ENCODE measurements at regions not wholly inside any gene's neighbourhood (a gene's known extent, or its start where the extent isn't known, plus 50 kb on each side); places are given as distances from the start of the nearest gene placed in this dataset.

DNA sequence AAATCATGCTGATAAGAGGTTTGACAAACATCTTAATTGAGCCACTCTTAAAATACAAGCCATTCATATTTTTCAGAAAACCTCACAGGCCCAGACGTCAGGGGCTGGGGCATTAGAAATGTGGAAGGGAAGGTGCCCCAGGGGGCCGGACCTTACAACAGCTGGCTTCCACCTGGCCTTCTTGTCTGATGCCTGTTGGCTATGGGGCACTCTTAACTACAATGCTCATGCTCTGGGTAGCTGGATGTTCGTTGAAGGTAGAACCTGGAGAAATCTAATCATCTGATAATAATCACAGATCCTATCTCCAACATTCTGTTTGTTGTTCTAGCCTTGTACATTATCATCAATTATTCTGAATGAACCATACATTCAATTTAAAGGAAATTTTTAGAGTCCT is 156.9 kb upstream of the SOX11 start:
- no peak for FAIRE-seq
- no TSS peak for BruUV-seq (replicated peaks)

DNA sequence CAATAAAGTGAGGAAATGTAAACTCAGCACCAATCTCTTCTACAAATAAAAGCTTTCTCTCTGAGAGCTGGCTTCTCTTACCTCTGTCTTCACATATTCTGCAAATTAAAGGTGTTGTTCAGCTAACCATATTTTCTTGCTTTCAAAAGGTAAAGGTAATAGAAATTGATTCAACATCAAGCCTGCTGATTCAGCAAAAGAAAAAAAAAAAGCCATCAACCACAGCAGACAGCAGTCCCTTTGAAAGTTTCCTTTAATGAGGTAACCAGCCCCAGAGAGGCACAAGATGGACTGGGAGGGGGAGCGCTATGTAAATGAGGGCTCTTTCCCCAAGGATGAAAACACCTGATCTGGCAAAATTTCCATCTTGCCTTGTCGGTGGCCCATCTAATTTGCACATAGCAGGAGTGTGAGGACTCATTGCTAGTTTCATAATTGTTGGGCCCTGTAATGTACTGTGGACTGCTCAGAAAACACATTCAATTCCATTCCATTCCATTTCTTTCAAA is 154.9 kb upstream of the SOX11 start:
- H3K4me2 ChIP-seq (ENCODE audit: low read depth, low read length) = no peak overlapping the region
- intact Hi-C loops (cut with micrococcal nuclease; ENCODE audit: unreplicated experiment) = no loop called here
- no peaks in the 10 kb centered on the region for H3K4me1 ChIP-seq (ENCODE audit: insufficient read depth, low read length)
- no peak overlapping the region for H3K4me3 ChIP-seq (replicated peaks in 1 of 3; ENCODE audit: insufficient read depth in 1 of 3, low read depth in 2 of 3, low read length in 3 of 3)
- no peaks in the 10 kb centered on the region for H3K36me3 ChIP-seq (replicated peaks in 1 of 2; ENCODE audit: control insufficient read depth in 1 of 2, insufficient read depth in 2 of 2, low read length in 2 of 2)
- FAIRE-seq (no peak), DNase-seq (ENCODE audit: low spot score) (no peak), ATAC-seq (no peak)
- no peak overlapping the region for H3K27ac ChIP-seq (ENCODE audit: extremely low read length, insufficient read depth, low read length)
- in situ Hi-C loops (cut with HindIII; ENCODE audit: extremely low pct_ligation_motif_present, low pct_unique_long_range_greater_than_20kb) = no loop called here
- peak; percentile 77 for TF ChIP-seq MAFF (IDR thresholded peaks at IDR 0.05; ENCODE audit: low read depth, low read length)
- peak; percentile 62 to 83 for TF ChIP-seq MAFK (conservative IDR thresholded peaks at IDR 0.05 in 1 of 2, IDR thresholded peaks at IDR 0.05 in 1 of 2; ENCODE audit: low read length in 2 of 2)
- TF ChIP-seq, protein P1, sequence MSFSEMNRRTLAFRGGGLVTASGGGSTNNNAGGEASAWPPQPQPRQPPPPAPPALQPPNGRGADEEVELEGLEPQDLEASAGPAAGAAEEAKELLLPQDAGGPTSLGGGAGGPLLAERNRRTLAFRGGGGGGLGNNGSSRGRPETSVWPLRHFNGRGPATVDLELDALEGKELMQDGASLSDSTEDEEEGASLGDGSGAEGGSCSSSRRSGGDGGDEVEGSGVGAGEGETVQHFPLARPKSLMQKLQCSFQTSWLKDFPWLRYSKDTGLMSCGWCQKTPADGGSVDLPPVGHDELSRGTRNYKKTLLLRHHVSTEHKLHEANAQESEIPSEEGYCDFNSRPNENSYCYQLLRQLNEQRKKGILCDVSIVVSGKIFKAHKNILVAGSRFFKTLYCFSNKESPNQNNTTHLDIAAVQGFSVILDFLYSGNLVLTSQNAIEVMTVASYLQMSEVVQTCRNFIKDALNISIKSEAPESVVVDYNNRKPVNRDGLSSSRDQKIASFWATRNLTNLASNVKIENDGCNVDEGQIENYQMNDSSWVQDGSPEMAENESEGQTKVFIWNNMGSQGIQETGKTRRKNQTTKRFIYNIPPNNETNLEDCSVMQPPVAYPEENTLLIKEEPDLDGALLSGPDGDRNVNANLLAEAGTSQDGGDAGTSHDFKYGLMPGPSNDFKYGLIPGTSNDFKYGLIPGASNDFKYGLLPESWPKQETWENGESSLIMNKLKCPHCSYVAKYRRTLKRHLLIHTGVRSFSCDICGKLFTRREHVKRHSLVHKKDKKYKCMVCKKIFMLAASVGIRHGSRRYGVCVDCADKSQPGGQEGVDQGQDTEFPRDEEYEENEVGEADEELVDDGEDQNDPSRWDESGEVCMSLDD (CRISPR knock-in tag; IDR thresholded peaks at IDR 0.05; ENCODE audit: borderline replicate concordance) = no peak
- no peak for TF ChIP-seq RBM39 (IDR thresholded peaks at IDR 0.05; ENCODE audit: low read depth, low read length, poor library complexity, severe bottlenecking)
- no peak for TF ChIP-seq ZNF143 (CRISPR knock-in tag; IDR thresholded peaks at IDR 0.05)
- TF ChIP-seq SP5 (CRISPR knock-in tag; IDR thresholded peaks at IDR 0.05; ENCODE audit: borderline replicate concordance, low read depth) = no peak
- no peak for TF ChIP-seq ZNF546 (CRISPR knock-in tag; conservative IDR thresholded peaks at IDR 0.05)
- TF ChIP-seq PAF1 (CRISPR knock-in tag; IDR thresholded peaks at IDR 0.05) = no peak
- no peak for TF ChIP-seq NR2F1 (CRISPR knock-in tag; IDR thresholded peaks at IDR 0.05)
- TF ChIP-seq, protein P2, sequence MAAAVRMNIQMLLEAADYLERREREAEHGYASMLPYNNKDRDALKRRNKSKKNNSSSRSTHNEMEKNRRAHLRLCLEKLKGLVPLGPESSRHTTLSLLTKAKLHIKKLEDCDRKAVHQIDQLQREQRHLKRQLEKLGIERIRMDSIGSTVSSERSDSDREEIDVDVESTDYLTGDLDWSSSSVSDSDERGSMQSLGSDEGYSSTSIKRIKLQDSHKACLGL (CRISPR knock-in tag; IDR thresholded peaks at IDR 0.05) = no peak
- TF ChIP-seq ZFP36L1 (CRISPR knock-in tag; IDR thresholded peaks at IDR 0.05) = no peak
- no peaks in the 10 kb centered on the region for H3K27me3 ChIP-seq (ENCODE audit: control insufficient read depth in 1 of 2, insufficient read depth in 2 of 2, low read length in 2 of 2)
- H4K20me1 ChIP-seq (ENCODE audit: insufficient read depth, low read length) = no peaks in the 10 kb centered on the region
- POLR2A ChIA-PET = no interaction called here
- CTCF ChIA-PET (ENCODE audit: low intra/inter-chr PET ratio, low total read pairs) = no interaction called here
- BruUV-seq (replicated peaks) = no TSS peak
- H3K9me3 ChIP-seq (ENCODE audit: low read length) = peaks cover 2% of the 10 kb centered on the region; the same call in 1 of the 2 replicates
- no peak overlapping the region for H3K9ac ChIP-seq (ENCODE audit: insufficient read depth, low read depth, low read length)
- 27% methylated on average over 2 of the region's 2 CpGs for WGBS (ENCODE audit: low lambda C conversion rate)
- H3K79me2 ChIP-seq (ENCODE audit: insufficient read depth, low read length) = no peaks in the 10 kb centered on the region
- H2AFZ ChIP-seq (ENCODE audit: low read length) = no peak overlapping the region

More for the DNA sequence above, 156.9 kb upstream of the SOX11 start:
- no peaks in the 10 kb centered on the region for H3K27me3 ChIP-seq (ENCODE audit: control insufficient read depth in 1 of 2, insufficient read depth in 2 of 2, low read length in 2 of 2)
- intact Hi-C loops (cut with micrococcal nuclease; ENCODE audit: unreplicated experiment) (no loop called here), in situ Hi-C loops (cut with HindIII; ENCODE audit: extremely low pct_ligation_motif_present, low pct_unique_long_range_greater_than_20kb) (no loop called here)
- TF ChIP-seq MZF1 (CRISPR knock-in tag; IDR thresholded peaks at IDR 0.05; ENCODE audit: borderline replicate concordance) = no peak
- no peak for TF ChIP-seq ZNF251 (CRISPR knock-in tag; IDR thresholded peaks at IDR 0.05)
- no peak for TF ChIP-seq MAFG (CRISPR knock-in tag; IDR thresholded peaks at IDR 0.05)
- no peak for TF ChIP-seq HOXD1 (CRISPR knock-in tag; IDR thresholded peaks at IDR 0.05)
- TF ChIP-seq, protein P3, sequence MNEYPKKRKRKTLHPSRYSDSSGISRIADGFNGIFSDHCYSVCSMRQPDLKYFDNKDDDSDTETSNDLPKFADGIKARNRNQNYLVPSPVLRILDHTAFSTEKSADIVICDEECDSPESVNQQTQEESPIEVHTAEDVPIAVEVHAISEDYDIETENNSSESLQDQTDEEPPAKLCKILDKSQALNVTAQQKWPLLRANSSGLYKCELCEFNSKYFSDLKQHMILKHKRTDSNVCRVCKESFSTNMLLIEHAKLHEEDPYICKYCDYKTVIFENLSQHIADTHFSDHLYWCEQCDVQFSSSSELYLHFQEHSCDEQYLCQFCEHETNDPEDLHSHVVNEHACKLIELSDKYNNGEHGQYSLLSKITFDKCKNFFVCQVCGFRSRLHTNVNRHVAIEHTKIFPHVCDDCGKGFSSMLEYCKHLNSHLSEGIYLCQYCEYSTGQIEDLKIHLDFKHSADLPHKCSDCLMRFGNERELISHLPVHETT (CRISPR knock-in tag; conservative IDR thresholded peaks at IDR 0.05) = no peak
- TF ChIP-seq SOX6 (IDR thresholded peaks at IDR 0.05) = no peak
- no peak for TF ChIP-seq SOX6 (CRISPR knock-in tag; IDR thresholded peaks at IDR 0.05)
- no peak for TF ChIP-seq DNMT1 (CRISPR knock-in tag; IDR thresholded peaks at IDR 0.05)
- no peak for TF ChIP-seq ZSCAN21 (CRISPR knock-in tag; IDR thresholded peaks at IDR 0.05; ENCODE audit: borderline replicate concordance)
- ChIA-PET CTCF (ENCODE audit: low intra/inter-chr PET ratio, low total read pairs) (no interaction called here), POLR2A (no interaction called here)
- no peak overlapping the region for H3K27ac ChIP-seq (ENCODE audit: extremely low read length, insufficient read depth, low read length)
- H3K4me3 ChIP-seq (replicated peaks in 1 of 3; ENCODE audit: insufficient read depth in 1 of 3, low read depth in 2 of 3, low read length in 3 of 3) = no peak overlapping the region
- no peaks in the 10 kb centered on the region for H3K4me1 ChIP-seq (ENCODE audit: insufficient read depth, low read length)
- WGBS (ENCODE audit: low lambda C conversion rate) = 0% methylated on average over 3 of the region's 3 CpGs
- no peaks in the 10 kb centered on the region for H3K36me3 ChIP-seq (replicated peaks in 1 of 2; ENCODE audit: control insufficient read depth in 1 of 2, insufficient read depth in 2 of 2, low read length in 2 of 2)
- no peaks in the 10 kb centered on the region for H3K79me2 ChIP-seq (ENCODE audit: insufficient read depth, low read length)
- H4K20me1 ChIP-seq (ENCODE audit: insufficient read depth, low read length) = no peaks in the 10 kb centered on the region
- H3K4me2 ChIP-seq (ENCODE audit: low read depth, low read length) = no peak overlapping the region
- no peak overlapping the region for H2AFZ ChIP-seq (ENCODE audit: low read length)
- H3K9me3 ChIP-seq (ENCODE audit: low read length) = no peaks in the 10 kb centered on the region
- ATAC-seq = no peak
- DNase-seq (ENCODE audit: low spot score) = no peak
- no peak overlapping the region for H3K9ac ChIP-seq (ENCODE audit: insufficient read depth, low read depth, low read length)
